PFSK-1 (cell line): ENCODE measurements at regions not wholly inside any gene's neighbourhood (a gene's known extent, or its start where the extent isn't known, plus 50 kb on each side); places are given as distances from the start of the nearest gene placed in this dataset.

ENCODE experiments used
- FOXP2 ChIP-seq: optimal IDR thresholded peaks from 2 replicates; pipeline ENCODE3; 2011; ENCODE audit warnings: borderline replicate concordance, control low read depth, inconsistent platforms; ENCODE audit not compliant: insufficient read depth; ENCODE audit errors: extremely low read length, extremely low read depth
- POLR2AphosphoS5 ChIP-seq: IDR thresholded peaks from 2 replicates; pipeline ENCODE4 v1.6.1; 2012; ENCODE audit warnings: low read depth, mild to moderate bottlenecking, control low read depth, low read length, moderate library complexity
- SIN3A ChIP-seq: IDR thresholded peaks from 2 replicates; pipeline ENCODE4 v1.6.1; 2012; ENCODE audit warnings: mild to moderate bottlenecking, low read length, moderate library complexity, borderline replicate concordance; ENCODE audit not compliant: insufficient read depth
- TAF1 ChIP-seq: IDR thresholded peaks from 2 replicates; pipeline ENCODE4 v1.6.1; 2012; ENCODE audit warnings: low read length, control low read depth, borderline replicate concordance; ENCODE audit not compliant: insufficient read depth
- TF ChIP-seq, protein P1 (sequence below), 2 experiments: IDR thresholded peaks; 2 replicates each; pipeline versions ENCODE4 v1.6.1 to v1.8.0; 2011 to 2012; ENCODE audit warnings: low read depth in 2 of 2, low read length in 2 of 2, control low read depth in 1 of 2, inconsistent platforms in 1 of 2, mild to moderate bottlenecking in 1 of 2, moderate library complexity in 1 of 2; ENCODE audit not compliant: insufficient read depth in 1 of 2

DNA sequence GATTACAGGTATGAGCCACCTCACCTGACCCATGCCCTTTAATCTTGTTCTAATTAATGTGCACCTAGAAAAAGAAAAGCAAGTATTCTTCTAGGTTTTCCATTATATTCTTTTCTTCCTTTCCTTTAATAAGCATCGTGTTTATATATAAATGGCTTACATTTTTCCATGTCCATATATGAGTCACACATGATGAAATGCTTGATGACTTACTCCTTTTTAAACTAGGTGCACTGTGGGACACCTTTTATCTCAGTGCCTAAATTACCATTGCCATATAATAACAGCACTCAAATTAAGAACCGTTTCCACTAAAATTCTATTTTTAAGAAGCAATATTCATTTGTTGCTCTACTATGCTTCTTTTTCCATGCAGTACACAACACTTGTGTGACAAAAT is 363.3 kb downstream of the LIG4 start:
- TF ChIP-seq SIN3A: no peak
- no peak for TF ChIP-seq TAF1
- no peak for TF ChIP-seq POLR2AphosphoS5
- TF ChIP-seq, protein P1, sequence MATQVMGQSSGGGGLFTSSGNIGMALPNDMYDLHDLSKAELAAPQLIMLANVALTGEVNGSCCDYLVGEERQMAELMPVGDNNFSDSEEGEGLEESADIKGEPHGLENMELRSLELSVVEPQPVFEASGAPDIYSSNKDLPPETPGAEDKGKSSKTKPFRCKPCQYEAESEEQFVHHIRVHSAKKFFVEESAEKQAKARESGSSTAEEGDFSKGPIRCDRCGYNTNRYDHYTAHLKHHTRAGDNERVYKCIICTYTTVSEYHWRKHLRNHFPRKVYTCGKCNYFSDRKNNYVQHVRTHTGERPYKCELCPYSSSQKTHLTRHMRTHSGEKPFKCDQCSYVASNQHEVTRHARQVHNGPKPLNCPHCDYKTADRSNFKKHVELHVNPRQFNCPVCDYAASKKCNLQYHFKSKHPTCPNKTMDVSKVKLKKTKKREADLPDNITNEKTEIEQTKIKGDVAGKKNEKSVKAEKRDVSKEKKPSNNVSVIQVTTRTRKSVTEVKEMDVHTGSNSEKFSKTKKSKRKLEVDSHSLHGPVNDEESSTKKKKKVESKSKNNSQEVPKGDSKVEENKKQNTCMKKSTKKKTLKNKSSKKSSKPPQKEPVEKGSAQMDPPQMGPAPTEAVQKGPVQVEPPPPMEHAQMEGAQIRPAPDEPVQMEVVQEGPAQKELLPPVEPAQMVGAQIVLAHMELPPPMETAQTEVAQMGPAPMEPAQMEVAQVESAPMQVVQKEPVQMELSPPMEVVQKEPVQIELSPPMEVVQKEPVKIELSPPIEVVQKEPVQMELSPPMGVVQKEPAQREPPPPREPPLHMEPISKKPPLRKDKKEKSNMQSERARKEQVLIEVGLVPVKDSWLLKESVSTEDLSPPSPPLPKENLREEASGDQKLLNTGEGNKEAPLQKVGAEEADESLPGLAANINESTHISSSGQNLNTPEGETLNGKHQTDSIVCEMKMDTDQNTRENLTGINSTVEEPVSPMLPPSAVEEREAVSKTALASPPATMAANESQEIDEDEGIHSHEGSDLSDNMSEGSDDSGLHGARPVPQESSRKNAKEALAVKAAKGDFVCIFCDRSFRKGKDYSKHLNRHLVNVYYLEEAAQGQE (IDR thresholded peaks at IDR 0.05; ENCODE audit: insufficient read depth in 1 of 2, low read depth in 2 of 2, low read length in 2 of 2): no peak
- no peak for TF ChIP-seq FOXP2

- no peak for TF ChIP-seq SIN3A
- TF ChIP-seq TAF1: no peak
- TF ChIP-seq FOXP2: no peak
- TF ChIP-seq POLR2AphosphoS5: no peak
- TF ChIP-seq, protein P1 (IDR thresholded peaks at IDR 0.05; ENCODE audit: insufficient read depth in 1 of 2, low read depth in 2 of 2, low read length in 2 of 2): no peak
Observed at GRCh38 chr13:107851670-107852069, 363.7 kb downstream of the LIG4 start.

GRCh38 chr13:107847406-107847805 is 367.9 kb downstream of the LIG4 start:
- TF ChIP-seq POLR2AphosphoS5: no peak
- TF ChIP-seq FOXP2: no peak
- TF ChIP-seq SIN3A: no peak
- no peak for TF ChIP-seq TAF1
- TF ChIP-seq, protein P1 (IDR thresholded peaks at IDR 0.05; ENCODE audit: insufficient read depth in 1 of 2, low read depth in 2 of 2, low read length in 2 of 2): no peak

DNA sequence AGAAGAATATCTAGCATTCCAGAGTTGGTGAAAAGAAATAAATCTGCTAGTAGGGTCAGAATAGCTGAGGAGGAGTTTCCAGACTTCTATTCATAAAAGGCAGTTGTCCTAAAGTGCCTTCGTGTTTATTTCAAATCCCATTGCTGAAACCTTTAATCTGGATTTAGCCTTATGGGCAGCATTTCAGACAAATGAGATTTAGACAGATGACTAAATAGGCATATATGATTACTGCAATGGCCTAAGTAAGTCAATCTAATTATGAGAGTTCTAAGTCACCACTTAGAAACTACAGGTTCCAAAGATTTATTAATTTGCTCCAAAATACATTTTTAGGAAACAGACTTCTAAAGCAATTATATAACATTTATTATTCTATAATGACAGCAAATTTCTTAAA is 368.7 kb downstream of the LIG4 start:
- TF ChIP-seq FOXP2 (no peak), SIN3A (no peak), POLR2AphosphoS5 (no peak), TAF1 (no peak)
- TF ChIP-seq, protein P1 (IDR thresholded peaks at IDR 0.05; ENCODE audit: insufficient read depth in 1 of 2, low read depth in 2 of 2, low read length in 2 of 2): no peak

GRCh38 chr13:107845911-107846310 is 369.4 kb downstream of the LIG4 start:
- TF ChIP-seq, protein P1 (IDR thresholded peaks at IDR 0.05; ENCODE audit: insufficient read depth in 1 of 2, low read depth in 2 of 2, low read length in 2 of 2): no peak
- no peak for TF ChIP-seq FOXP2
- no peak for TF ChIP-seq TAF1
- no peak for TF ChIP-seq SIN3A
- no peak for TF ChIP-seq POLR2AphosphoS5
